Stimulated activated CD4-positive, alpha-beta T cell treated with anti-CD3 and anti-CD28 coated beads, Interleukin-12 subunit alpha, Interleukin-12 subunit beta, amount 100 ng/mL, for 24 hours (primary cell): ENCODE measurements at regions not wholly inside any gene's neighbourhood (a gene's known extent, or its start where the extent isn't known, plus 50 kb on each side); places are given as distances from the start of the nearest gene placed in this dataset.
"Not testable (repeated sequence)": the region's sequence is repeated elsewhere in the genome, so short reads cannot be mapped to it uniquely, and the experiment has no call there.

Experiments used
- DNase-seq, 2 experiments: peaks; one replicate each; pipeline ENCODE4 v3.0.0-alpha.2; 2020; ENCODE audit warnings: low read depth in 2 of 2

DNA sequence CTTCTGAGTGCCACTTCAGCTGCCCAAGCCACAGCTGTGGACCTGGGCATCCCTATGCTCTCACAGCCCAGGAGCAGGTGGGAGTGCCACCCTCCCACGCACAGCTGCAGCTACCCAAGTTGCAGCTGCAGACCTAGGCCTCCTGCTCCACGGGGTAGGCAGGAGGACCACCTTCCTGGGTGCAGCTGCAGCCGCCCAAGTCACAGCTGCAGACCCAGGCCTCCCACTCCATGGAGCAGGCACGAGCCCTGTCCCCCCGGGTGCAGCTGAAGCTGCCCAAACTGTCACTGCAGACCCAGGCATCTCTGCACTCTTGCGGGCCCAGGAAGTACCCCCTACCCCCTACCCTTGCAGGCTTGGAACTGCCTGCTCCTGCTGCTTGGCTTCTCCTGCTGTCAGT is 260.2 kb downstream of the XPNPEP1 start:
- DNase-seq: no peak

DNA sequence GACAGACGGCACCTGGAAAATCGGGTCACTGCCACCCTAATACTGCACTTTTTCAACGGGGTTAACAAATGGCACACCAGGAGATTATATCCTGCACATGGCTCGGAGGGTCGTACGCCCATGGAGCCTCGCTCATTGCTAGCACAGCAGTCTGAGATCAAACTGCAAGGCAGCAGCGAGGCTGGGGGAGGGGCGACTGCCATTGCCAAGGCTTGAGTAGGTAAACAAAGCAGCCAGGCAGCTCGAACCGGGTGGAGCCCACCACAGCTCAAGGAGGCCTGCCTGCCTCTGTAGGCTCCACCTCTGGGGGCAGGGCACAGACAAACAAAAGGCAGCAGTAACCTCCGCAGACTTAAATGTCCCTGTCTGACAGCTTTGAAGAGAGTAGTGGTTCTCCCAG is 270.7 kb downstream of the XPNPEP1 start:
- DNase-seq: not testable (repeated sequence)

DNA sequence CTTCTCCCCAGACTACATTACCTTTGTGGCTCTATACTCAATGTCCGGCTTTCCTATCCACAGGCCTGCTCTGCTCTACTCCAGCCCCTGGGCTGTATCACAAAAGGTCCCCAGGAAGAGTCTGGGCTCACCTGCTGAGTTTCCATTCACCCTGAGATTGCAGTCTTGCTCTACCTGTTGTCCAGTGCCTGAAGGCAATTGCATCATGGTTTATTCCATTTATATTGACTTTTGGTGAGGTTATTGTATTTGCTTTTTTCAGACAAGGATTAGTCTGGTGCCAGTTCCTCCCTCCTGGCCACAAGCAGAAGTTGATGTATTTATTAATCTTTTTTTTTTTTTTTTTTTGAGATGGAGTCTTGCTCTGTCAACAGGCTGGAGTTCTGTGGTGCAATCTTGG is 273.1 kb downstream of the XPNPEP1 start:
- DNase-seq: no peak

DNA sequence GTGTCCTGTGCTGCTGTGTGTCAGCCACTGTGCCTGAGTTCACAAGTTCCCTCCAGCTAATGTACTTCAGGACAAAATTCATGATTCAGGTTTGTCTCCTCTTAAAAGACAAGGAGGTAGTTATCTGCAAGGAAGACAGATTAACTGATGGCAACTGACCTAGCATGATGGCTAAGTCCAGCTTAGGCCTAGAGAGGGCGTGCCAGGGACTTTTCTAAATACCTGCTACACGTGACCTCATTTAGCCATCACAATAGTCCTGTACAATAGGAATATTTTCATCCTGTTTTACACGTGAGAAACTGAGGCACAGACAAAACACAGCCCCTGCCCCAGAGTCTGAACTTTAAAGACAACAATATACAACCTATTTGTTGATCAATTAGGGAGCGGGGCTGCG is 275.7 kb downstream of the XPNPEP1 start:
- no peak for DNase-seq

DNA sequence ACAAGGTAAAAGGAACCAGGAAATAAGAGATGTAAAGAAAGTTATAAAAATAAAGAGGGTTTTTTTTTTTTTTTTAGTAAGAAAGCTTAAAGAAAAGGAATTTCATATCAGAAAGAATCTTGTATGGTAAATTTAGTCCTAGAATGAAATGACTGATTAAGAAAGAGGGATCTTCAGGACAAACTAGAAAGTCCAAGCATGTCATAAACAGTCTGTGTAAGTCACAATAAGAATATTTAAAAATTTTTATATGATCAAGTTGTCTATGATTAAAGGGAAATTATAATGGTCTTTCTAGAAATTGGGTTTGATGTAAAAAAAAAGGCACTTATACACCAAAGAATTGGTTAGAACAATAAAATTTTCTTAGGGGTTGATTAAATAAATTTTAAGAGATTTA is 289.5 kb downstream of the XPNPEP1 start:
- DNase-seq: no peak

DNA sequence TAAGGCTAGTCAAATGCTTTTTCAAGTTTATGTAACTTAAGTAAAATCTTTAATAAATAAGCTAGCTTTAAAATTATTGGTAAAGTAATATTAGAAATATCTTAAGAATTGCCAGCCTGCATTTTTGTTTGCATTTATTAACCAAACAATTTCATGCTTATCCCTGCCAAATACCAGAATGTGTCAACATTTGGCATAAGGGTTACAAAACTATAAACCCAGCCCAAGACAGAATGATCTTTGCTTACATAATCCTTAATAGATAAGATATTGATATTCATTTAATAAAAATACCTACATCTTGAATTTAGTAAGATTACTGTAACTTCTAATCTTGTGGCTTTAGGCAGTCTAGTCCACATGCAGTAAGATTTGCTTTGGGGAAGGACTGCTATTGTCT is 290.3 kb downstream of the XPNPEP1 start:
- DNase-seq: not testable (repeated sequence)

DNA sequence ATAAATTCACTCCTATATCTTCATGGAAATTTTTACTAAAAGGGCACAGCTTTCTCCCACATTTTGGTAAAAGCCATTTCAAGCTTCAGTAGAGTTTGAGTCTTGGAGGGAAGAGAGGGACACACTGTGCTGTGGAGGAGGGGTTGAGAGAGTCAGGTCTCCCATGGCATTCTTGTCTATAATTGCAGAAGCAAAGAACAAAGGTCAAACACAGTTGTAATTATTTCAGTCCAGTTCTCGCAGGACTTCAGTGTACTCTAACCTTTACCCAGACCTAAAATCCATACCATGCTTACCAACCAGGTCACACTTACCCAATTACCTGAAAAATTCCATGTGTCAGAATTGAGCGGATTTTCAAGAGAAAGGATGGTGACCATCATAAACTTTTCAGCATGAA is 298.4 kb downstream of the XPNPEP1 start:
- DNase-seq: no peak

DNA sequence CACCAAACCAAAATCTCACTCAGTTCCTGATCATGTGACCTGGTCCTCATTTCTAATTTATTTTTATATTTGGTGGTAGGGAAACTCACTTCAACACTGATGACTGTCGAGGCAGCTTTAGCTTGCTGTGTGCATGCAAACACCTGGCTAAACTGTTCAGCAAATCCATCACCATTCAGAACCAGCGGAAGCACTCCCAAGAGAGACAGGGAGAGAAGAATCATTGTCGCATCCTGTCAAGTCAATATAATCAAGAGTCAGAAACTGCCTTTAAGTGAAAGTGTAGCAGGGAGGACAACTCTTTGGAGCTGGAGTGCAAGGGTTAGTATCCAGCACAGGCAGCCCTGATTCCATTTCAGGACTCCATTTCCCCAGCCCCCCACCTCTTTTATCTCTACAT is 300.7 kb downstream of the XPNPEP1 start:
- no peak for DNase-seq

DNA sequence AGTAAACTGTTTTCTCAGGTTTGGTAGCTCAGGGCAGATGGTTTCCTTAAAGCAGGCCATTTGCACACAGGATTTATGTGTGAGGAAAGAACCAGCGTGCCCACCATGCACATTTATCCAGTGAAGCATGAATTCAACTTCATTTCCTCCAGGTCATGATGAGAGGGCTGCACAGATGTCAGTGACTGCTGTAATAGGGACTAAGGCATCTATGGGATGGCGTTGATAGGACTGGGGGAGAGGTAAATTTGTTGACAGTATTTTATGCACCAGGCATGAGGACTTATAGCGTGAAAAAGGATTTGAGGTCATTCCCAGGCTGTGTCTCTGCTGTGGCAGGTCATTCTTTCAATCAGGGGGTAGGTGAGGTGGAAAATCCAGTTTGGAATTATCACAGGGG is 302.9 kb downstream of the XPNPEP1 start:
- DNase-seq: no peak

DNA sequence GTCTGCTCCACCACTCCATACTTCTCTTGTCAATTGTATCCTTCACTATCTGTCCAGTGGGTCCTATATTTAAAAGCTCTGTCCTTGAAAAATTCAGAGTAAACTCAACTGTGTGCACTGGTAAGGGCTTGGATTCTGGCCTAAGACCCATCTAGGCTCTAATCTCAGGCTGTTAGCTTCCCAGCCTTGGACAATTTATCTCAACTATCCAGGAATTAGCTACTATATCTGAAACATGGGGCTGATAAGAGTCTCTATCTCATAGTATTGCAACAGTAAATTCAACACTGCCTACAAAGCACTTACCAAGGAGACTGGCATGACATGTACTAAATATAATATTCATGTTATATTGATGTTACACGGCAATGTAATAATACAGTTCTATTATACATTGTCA is 303.4 kb downstream of the XPNPEP1 start:
- DNase-seq: no peak

DNA sequence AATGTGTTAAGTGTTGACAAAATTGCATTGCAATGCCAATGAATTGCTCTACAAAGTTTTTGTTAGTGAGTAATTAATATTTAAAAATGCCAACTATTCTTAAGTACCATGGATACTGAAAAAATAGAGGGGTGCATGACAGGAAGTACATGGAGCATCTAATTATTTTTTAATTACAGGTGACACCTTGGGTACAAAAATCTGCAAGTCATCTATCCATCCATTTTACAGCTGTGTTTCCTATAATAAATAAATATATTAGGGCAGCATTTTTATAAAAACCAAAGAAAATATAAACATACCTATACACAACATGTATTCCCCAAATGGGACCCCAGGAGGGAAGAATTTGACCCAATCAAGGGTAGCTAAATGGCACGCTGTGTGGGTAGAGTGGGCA is 304.6 kb downstream of the XPNPEP1 start:
- DNase-seq: no peak

DNA sequence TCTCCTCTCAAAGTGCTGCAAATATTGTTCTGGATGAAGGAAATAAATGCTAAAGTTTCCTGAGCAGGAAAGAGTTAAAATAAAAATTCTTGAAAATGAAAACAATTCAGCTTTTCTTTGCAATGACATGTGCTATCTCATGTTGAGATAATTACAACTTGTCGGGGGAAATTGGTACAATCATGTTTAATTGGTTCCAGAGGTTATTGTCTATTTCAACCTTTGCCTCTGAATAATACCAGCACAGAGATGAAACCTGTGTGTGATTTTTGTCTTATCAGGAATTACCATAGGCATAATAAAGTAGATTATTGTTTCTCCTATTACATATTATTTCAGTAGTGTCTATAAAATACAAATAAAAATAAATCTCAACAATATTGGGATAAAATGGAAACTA is 305.0 kb downstream of the XPNPEP1 start:
- DNase-seq: no peak

DNA sequence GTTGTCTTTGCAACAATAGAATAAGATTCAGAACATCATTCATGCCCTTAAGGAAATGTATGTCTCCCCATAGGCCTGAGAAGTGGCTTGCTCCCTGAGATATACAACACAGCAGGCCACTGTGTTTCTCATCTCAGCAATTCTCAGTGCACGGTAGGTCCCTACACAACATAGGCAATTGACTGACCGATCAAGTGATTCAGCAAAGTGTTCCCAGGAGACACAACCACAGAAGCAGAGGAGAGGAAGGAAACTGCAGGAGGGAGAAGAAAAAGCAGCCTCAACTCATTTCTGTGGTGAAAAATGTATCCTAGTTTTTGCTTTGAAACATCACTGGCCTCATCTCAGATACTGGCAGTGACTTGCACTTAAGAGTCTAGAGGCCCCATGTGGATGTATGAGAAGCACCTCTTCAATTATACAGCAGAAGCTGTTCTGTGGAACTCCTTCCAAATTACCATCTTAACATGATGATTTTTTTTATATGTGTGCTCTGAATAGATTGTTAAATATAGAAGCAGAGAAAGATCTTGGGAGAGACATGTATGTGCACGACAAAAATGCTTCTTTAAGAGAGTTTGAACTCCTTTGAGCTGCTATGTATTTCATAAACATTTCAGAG is 306.8 kb downstream of the XPNPEP1 start:
- no peak for DNase-seq

DNA sequence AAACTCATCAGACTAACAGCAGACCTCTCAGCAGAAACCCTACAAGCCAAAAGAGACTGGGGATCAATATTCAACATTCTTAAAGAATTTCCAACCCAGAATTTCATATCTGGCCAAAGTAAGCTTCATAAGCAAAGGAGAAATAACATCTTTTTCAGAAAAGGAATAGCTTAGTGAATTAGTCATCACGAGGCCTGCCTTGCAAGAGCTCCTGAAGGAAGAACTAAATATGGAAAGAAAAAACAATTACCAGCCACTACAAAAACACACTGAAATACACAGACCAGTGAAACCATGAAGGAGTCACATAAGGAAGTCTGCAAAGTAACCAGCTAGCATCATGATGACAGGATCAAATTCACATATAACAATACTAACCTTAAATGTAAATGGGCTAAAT is 328.0 kb downstream of the XPNPEP1 start:
- not testable (repeated sequence) for DNase-seq

DNA sequence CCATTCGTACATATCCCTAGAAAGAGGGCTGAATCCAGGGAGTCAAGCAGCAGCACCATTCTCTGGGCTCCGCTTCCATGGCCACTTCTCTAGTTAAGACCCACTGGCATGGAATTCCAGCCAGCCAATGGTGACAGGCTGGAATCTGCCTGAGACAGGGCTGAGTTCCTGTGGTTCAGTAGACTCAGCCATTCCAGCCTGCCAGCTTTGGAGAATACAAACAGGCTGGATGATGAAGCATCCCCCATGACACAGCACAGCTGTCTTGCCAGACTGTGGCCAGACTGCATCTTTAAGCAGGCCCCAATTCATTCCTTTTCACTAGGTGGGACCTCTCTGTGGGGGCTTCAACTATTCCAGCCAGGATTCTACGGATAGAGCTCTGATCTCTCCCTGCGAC is 329.6 kb downstream of the XPNPEP1 start:
- DNase-seq: no peak

DNA sequence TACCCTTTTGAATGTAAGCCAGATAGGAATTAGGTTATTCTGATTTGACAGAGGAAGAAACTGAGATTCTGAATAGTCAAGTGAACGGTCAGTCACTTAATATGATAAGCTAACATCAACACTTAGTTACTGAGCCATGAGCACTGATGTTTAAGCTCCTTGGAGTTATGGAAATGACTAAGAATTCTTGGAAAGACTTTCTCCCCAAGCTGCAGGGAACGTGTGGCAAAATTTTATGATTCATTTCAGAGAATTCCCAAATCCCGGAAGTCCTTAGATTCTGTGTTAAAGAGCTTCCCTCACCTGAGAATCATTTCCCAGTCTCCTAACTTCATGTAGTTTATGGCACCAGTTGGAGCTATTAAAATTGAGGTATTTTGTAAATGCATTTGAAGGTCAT is 330.9 kb downstream of the XPNPEP1 start:
- no peak for DNase-seq

DNA sequence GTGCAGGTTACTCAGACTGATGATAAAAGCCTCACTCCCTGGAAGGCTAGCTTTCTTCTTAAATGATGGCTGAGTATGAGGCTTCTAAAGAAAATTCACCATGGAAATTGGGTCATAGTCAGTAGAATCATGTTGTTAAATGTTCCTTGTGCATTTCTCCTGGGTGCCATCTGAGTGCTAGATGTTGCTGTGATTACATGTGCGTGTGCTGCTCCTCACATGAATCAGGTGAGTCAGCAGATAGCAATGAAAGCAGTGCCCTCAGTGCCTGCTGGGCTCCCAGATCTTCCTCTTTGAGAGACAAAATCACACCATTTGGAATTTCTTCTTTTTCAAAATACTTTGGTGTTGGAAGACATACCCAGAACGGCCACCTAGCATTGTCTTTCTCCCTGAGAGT is 331.7 kb downstream of the XPNPEP1 start:
- no peak for DNase-seq

DNA sequence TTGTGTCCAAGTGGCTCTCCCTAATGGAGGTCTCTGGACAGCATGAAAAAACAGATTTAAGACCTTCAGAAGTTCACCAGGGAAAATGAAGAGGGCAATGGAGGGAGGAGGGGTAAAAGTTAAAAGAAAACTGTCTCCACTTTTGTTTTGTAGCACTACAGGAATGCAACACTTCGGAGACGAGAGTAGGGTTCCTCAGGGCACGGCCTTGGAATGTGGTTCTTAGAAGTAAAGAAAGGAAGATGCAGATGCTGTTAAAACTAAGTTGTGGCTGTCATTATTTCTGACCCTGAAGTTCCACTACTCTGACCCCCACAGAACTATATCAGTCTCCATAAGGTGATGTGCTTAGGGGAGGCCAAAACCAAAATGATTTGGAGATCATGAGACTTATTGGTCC is 335.1 kb downstream of the XPNPEP1 start:
- no peak for DNase-seq

DNA sequence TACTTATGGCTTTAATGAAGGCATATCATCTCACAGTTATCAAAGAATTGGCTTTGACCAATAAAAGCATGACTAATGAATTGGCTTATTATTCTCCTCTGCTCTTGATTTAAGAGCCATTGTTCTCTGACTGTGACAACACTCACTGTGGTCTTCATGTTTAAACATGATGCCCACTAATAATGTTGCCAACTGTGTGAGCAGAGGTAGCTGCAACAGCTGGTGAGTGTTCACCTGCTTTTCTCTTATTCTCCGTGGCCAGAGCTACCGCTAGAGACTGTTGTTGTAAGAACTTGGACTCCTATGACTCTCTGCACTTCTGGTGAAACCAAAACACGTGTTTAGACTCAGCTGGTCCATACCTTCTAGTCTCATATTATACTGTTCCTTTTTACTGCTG is 335.9 kb downstream of the XPNPEP1 start:
- no peak for DNase-seq

DNA sequence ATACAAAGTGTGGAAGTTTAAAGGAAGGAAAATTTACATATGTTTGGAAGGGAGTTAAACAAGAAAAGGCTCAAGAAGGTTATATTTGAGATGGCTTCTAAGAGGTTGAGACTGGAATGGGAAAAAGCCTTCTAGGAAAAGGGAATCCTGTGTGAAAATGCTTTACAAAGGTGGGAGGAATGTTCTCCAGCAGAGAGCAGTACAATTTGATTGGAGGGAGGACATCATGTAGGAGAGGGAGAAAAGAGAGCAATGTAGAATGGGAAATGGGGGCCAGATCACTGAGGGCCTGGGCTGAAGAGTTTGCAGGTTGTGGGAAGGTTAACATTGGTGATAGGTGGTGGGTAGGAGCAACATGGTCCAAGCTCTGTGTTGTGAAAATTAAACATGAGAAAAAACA is 366.9 kb downstream of the XPNPEP1 start:
- no peak for DNase-seq

DNA sequence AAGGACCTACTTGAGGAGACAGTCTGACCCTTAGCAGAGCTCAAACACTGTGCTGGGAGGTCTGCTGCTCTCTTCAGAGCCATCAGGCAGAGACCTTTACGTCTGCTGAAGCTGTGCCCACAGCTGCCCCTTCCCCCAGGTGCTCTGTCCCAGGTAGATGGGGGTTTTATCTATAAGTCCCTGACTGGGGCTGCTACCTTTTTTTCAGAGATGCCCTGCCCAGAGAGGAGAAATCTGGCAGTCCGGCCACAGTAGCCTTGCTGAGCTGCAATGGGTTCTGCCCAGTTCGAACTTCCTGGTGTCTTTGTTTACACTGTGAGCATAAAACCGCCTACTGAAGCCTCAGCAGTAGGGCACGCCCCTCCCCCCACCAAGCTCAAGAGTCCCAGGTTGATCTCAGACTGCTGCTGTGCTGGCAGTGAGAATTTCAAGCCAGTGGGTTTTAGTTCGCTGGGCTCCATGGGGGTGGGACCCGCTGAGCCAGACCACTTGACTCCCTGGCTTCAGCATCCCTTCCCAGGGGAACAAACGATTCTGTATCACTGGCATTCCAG is 381.2 kb downstream of the XPNPEP1 start:
- not testable (repeated sequence) for DNase-seq

DNA sequence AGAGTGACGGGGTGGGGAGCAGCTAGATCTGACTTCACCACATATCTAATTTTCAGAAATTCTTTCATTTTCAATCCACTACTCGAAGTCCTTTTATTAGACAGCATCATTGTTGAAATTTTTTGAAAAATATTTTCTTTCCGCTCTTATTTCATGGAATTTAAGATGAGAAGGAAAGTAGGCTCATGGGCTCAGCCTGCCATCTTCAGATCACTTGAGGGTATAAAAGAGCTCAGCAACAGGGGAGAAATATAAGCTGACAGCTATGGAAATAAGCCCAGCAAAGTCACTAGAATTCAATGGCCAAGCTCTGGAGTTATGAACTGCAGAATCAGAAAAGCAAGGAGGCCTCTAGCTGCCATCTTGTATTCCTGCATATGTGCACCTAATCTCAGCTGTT is 389.1 kb downstream of the XPNPEP1 start:
- DNase-seq: no peak

DNA sequence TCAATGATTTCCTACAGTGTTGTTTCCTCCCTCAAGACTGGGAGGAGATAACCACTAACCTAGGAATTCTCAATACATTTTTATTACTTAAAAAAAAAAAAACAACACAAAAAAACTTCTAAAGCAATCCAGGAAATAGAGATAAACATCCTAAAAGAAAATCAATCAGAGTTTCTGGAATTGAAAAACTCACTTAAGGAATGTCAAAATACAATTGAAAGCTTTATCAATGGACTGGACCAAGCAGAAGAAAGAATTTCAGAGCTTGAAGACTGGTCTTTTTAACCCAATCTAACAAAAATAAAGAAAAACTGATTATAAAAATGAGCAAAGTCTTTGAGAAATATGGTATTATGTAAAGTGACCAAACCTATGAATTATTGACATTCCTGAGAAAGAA is 394.1 kb downstream of the XPNPEP1 start:
- DNase-seq: no peak

DNA sequence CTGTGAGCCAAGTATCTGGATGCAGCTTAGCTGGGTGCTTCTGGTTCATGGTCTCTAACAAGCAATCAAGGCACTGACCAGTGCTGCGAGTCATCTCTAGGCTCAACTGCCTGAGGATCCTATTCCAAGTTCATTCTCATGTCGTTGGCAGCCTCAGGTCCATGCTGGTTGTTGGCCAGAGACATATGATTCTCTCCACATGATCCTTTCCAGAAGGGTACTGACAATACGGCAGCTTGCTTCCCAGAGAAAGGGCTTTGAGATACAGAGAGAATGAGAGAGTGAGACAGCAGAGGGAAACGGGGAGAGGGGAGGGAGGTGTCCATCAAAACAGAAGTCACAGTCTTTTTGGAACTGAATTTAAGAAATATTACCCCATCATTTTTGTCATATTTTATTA is 405.6 kb downstream of the XPNPEP1 start:
- no peak for DNase-seq
